Neural crest cell (in vitro differentiated cells): ENCODE measurements at regions not wholly inside any gene's neighbourhood (a gene's known extent, or its start where the extent isn't known, plus 50 kb on each side); places are given as distances from the start of the nearest gene placed in this dataset.

Source experiments
- DNase-seq: peaks from one replicate; pipeline ENCODE4 v3.0.0; 2021; ENCODE audit warnings: low read depth, mixed read lengths, low spot score
- H3K27ac Mint-ChIP-seq: one replicate; pipeline ENCODE4 v1.8.0; 2021; ENCODE audit warnings: mild to moderate bottlenecking, mixed read lengths; ENCODE audit not compliant: unreplicated experiment
- H3K27me3 Mint-ChIP-seq: 2 replicates; pipeline ENCODE4 v1.8.0; 2021; ENCODE audit warnings: low read depth, mild to moderate bottlenecking, mixed read lengths
- H3K36me3 Mint-ChIP-seq: 2 replicates; pipeline ENCODE4 v1.8.0; 2021; ENCODE audit warnings: low read depth, mild to moderate bottlenecking, mixed read lengths
- H3K4me1 Mint-ChIP-seq: 2 replicates; pipeline ENCODE4 v1.8.0; 2021; ENCODE audit warnings: mixed read lengths
- H3K4me3 Mint-ChIP-seq: one replicate; pipeline ENCODE4 v1.8.0; 2021; ENCODE audit warnings: mild to moderate bottlenecking, mixed read lengths
- H3K9me3 Mint-ChIP-seq: 2 replicates; pipeline ENCODE4 v1.8.0; 2021; ENCODE audit warnings: mixed read lengths
- TF ChIP-seq, protein P1 (sequence below): fragments of 200-600 bp; sonication (generic); conservative IDR thresholded peaks from 2 replicates; pipeline ENCODE4 v1.5.0; 2021; ENCODE audit warnings: antibody characterized with exemption, mild to moderate bottlenecking

DNA sequence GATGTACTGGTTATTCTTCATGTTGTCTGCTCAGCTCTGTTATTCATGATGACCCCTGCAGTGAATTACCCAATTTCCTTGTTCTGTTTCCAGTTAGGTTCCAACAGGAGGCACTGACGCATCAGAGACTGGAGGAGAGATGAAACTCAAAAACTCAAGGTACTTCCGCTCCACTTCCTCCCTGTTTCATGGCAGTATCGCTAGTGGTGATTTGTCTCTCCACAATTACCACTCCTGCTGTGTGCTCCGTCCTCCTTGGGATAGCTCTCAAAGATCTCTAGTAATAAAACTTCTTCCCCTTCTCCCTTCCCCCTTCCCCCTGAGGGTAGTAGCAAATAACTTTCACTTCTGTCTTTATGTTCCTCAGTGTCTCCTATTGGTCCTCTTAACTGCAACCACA is 107.4 kb upstream of the ABCB5 start:
- no peaks in the 10 kb centered on the region for H3K9me3 Mint-ChIP-seq
- no peak overlapping the region for H3K4me3 Mint-ChIP-seq
- TF ChIP-seq, protein P1, sequence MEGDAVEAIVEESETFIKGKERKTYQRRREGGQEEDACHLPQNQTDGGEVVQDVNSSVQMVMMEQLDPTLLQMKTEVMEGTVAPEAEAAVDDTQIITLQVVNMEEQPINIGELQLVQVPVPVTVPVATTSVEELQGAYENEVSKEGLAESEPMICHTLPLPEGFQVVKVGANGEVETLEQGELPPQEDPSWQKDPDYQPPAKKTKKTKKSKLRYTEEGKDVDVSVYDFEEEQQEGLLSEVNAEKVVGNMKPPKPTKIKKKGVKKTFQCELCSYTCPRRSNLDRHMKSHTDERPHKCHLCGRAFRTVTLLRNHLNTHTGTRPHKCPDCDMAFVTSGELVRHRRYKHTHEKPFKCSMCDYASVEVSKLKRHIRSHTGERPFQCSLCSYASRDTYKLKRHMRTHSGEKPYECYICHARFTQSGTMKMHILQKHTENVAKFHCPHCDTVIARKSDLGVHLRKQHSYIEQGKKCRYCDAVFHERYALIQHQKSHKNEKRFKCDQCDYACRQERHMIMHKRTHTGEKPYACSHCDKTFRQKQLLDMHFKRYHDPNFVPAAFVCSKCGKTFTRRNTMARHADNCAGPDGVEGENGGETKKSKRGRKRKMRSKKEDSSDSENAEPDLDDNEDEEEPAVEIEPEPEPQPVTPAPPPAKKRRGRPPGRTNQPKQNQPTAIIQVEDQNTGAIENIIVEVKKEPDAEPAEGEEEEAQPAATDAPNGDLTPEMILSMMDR, result no peak
- H3K27me3 Mint-ChIP-seq, result no peaks in the 10 kb centered on the region
- no peaks in the 10 kb centered on the region for H3K36me3 Mint-ChIP-seq
- no peak overlapping the region for H3K27ac Mint-ChIP-seq
- no peak for DNase-seq
- H3K4me1 Mint-ChIP-seq, result peaks cover 4% of the 10 kb centered on the region

DNA sequence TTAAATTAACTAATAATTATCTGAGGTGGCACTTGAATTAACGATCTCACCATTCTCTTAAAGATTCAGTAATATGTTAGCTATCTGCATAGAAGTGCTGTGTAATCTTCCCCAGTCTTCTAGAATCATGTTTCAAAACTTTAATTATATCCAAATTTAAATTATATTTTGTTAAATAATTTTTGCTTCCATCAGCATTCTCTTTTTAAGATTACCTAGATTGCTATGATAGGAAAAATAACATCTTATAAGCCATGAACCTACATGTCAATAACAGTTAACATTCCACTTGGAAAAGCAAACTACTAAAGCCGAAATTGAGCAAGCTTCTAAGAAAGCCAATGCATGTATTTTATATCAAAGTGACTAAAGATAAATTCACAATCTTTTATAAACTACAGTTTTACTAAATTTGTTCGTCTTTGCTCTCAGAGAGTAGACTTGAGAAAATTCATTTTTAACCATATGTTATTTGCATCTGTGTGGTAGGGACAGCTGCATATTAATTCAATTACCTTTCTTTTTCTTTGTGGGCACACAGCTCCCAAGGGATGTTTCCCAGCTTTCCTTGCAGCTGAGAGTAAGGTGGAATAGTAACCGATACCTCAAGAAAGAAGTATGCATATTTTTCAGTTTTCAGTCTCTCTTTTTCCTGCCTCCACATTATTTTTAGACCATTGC is 105.4 kb upstream of the ABCB5 start:
- no peak overlapping the region for H3K27ac Mint-ChIP-seq

DNA sequence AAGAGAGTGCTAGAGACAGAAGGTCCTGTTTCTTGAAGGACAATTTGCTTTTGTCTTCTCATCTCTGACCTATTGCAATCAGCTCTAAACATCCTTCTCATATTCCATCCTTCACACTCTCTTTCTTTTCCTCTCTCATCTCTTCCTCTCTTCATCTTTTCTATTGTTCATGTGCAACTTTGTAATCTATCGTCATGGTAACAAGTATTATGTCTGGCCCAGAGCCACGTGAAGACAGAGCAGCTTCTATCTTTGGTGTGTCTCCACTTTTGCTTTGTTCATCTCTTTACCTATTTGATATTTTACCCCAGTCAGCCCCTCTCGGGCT is 104.9 kb upstream of the ABCB5 start:
- no peak overlapping the region for H3K27ac Mint-ChIP-seq
- H3K9me3 Mint-ChIP-seq, result no peaks in the 10 kb centered on the region
- no peaks in the 10 kb centered on the region for H3K27me3 Mint-ChIP-seq
- H3K36me3 Mint-ChIP-seq, result no peaks in the 10 kb centered on the region
- TF ChIP-seq, protein P1, result no peak
- H3K4me1 Mint-ChIP-seq, result peaks cover 9% of the 10 kb centered on the region
- H3K4me3 Mint-ChIP-seq, result no peak overlapping the region
- no peak for DNase-seq

More for the DNA sequence above, 105.4 kb upstream of the ABCB5 start:
- H3K9me3 Mint-ChIP-seq, result no peaks in the 10 kb centered on the region
- H3K36me3 Mint-ChIP-seq, result no peaks in the 10 kb centered on the region
- TF ChIP-seq, protein P1, result no peak
- no peak for DNase-seq
- H3K4me1 Mint-ChIP-seq, result peaks cover 9% of the 10 kb centered on the region
- no peak overlapping the region for H3K4me3 Mint-ChIP-seq
- H3K27me3 Mint-ChIP-seq, result no peaks in the 10 kb centered on the region

DNA sequence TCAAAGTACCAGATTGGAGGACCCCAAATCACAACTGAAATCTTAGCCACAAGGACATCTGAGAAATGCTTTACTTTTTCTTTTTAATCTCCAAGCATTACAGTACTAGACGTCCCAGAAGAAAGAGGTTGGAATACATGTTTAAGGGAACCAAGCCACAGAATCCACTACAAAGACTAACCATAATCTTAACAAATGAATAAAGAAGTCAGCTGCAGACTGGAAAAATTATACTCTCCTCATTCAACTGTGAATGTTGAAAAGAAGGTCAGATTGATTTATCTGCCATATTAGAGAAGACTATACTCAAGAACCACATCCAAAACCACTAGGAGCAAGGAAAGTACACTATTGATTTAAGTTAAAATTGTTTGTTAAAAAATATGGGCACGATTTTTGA is 102.1 kb upstream of the ABCB5 start:
- no peak for DNase-seq
- Mint-ChIP-seq H3K4me1 (peaks cover 9% of the 10 kb centered on the region), H3K27ac (no peak overlapping the region), H3K9me3 (no peaks in the 10 kb centered on the region), H3K36me3 (no peaks in the 10 kb centered on the region), H3K27me3 (no peaks in the 10 kb centered on the region), H3K4me3 (no peak overlapping the region)
- TF ChIP-seq, protein P1, result no peak

DNA sequence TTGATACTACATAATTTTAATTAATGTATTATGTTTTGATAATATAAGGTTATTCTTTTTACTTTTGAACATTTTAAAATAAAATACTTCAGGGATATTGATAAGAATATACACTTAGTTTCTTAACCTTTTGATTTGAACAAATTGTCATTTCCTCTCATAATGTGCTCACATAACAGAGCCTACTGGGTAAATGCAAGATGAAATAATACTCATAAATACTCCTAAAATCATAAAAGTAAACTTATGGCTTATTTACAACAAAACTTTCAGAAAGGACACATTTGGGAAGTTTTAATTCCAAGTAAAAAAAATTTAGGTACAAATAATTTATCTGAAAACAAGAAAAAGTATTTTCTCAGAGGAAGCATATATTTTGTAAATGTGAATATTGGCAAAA is 101.6 kb upstream of the ABCB5 start:
- no peak overlapping the region for H3K27ac Mint-ChIP-seq
- no peak for DNase-seq
- H3K36me3 Mint-ChIP-seq, result no peaks in the 10 kb centered on the region
- H3K9me3 Mint-ChIP-seq, result no peaks in the 10 kb centered on the region
- no peaks in the 10 kb centered on the region for H3K27me3 Mint-ChIP-seq
- peaks cover 9% of the 10 kb centered on the region for H3K4me1 Mint-ChIP-seq
- TF ChIP-seq, protein P1, result no peak
- no peak overlapping the region for H3K4me3 Mint-ChIP-seq
